OCI-LY7 (cell line): ENCODE measurements at regions not wholly inside any gene's neighbourhood (a gene's known extent, or its start where the extent isn't known, plus 50 kb on each side); places are given as distances from the start of the nearest gene placed in this dataset.
"Not testable (repeated sequence)": the region's sequence is repeated elsewhere in the genome, so short reads cannot be mapped to it uniquely, and the experiment has no call there.

Experiments
- BruUV-seq: library from RNA; stranded (reverse); fragments of 400-500 nt; replicated peaks from 2 replicates; lab custom pipeline; 2021; lab: Mats Ljungman, UMichigan
- CTCF ChIA-PET: fragments of 300-600 bp; sonication (Branson Sonifier 250); formaldehyde crosslinking; loops from one replicate; lab custom pipeline; 2022; ENCODE audit warnings: antibody characterized with exemption; ENCODE audit not compliant: unreplicated experiment; lab: Charles Lee
- POLR2A ChIA-PET: fragments of 300-600 bp; sonication (Branson Sonifier 250); formaldehyde crosslinking; loops from one replicate; lab custom pipeline; 2022; ENCODE audit warnings: antibody characterized with exemption; lab: Charles Lee
- DNase-seq: peaks from one replicate; pipeline ENCODE4 v3.0.0-alpha.2; 2015; ENCODE audit warnings: low spot score
- H2AFZ ChIP-seq: fragments of 200-600 bp; sonication (generic), shearing (Covaris generic); 2 replicates; pipeline ENCODE4 v1.6.1; 2014; ENCODE audit warnings: mild to moderate bottlenecking, antibody characterized with exemption, low read length, moderate library complexity
- H3K27ac ChIP-seq: fragments of 200-600 bp; sonication (generic); 2 replicates; pipeline ENCODE4 v1.5.1; 2014; ENCODE audit warnings: mixed run types, low read depth, mild to moderate bottlenecking, moderate library complexity, low read length, inconsistent platforms; ENCODE audit not compliant: poor library complexity, severe bottlenecking
- H3K36me3 ChIP-seq: fragments of 200-600 bp; sonication (generic); 2 replicates; pipeline ENCODE4 v1.6.1; 2014; ENCODE audit warnings: mild to moderate bottlenecking, antibody characterized with exemption, low read length, moderate library complexity, mixed read lengths; ENCODE audit not compliant: insufficient read depth
- H3K4me1 ChIP-seq: fragments of 200-600 bp; sonication (generic); 2 replicates; pipeline ENCODE4 v1.5.1; 2014; ENCODE audit warnings: mild to moderate bottlenecking, low read length; ENCODE audit not compliant: insufficient read depth, poor library complexity, severe bottlenecking
- H3K4me2 ChIP-seq: fragments of 200-600 bp; sonication (generic); 2 replicates; pipeline ENCODE4 v1.6.1; 2014; ENCODE audit warnings: mild to moderate bottlenecking, low read length
- H3K4me3 ChIP-seq: fragments of 200-600 bp; sonication (generic); 2 replicates; pipeline ENCODE4 v1.5.1; 2014; ENCODE audit warnings: mild to moderate bottlenecking, low read depth, low read length; ENCODE audit not compliant: poor library complexity, severe bottlenecking
- H3K79me2 ChIP-seq: fragments of 200-600 bp; sonication (generic); 2 replicates; pipeline ENCODE4 v1.6.1; 2016; ENCODE audit warnings: low read depth, mild to moderate bottlenecking, low read length, moderate library complexity, mixed read lengths; ENCODE audit not compliant: insufficient read depth
- H3K9me2 ChIP-seq: fragments of 200-600 bp; sonication (generic); 2 replicates; pipeline ENCODE4 v1.6.1; 2016; ENCODE audit warnings: mild to moderate bottlenecking, low read length, mixed read lengths; ENCODE audit not compliant: insufficient read depth
- H3K9me3 ChIP-seq: fragments of 200-600 bp; sonication (generic); 2 replicates; pipeline ENCODE4 v1.6.1; 2014; ENCODE audit warnings: mild to moderate bottlenecking, mixed run types, low read length, mixed read lengths
- H4K20me1 ChIP-seq: fragments of 200-600 bp; sonication (generic); 2 replicates; pipeline ENCODE4 v1.6.1; 2014; ENCODE audit warnings: mild to moderate bottlenecking, antibody characterized with exemption, low read length, moderate library complexity, mixed read lengths; ENCODE audit not compliant: insufficient read depth
- CTCF ChIP-seq: fragments of 200-600 bp; sonication (generic); conservative IDR thresholded peaks from 2 replicates; pipeline ENCODE4 v1.5.1; 2014; ENCODE audit warnings: mild to moderate bottlenecking, antibody characterized with exemption, low read length, moderate library complexity, mixed read lengths
- EZH2phosphoT487 ChIP-seq: fragments of 200-600 bp; sonication (generic); IDR thresholded peaks from 2 replicates; pipeline ENCODE4 v1.6.1; 2018; ENCODE audit warnings: low read depth, borderline replicate concordance, mild to moderate bottlenecking, mixed run types, antibody characterized with exemption, low read length, moderate library complexity, mixed read lengths
- intact Hi-C: fragments of 100-400 bp; cut with micrococcal nuclease; formaldehyde crosslinking; loops from one replicate; pipeline ENCODE4 v1.10.0; 2022; ENCODE audit not compliant: unreplicated experiment

- H3K79me2 ChIP-seq: no peaks in the 10 kb centered on the region
- H4K20me1 ChIP-seq: no peaks in the 10 kb centered on the region
- TF ChIP-seq EZH2phosphoT487 (no peak), CTCF (no peak)
- H3K4me3 ChIP-seq: no peak overlapping the region
- ChIA-PET CTCF (no interaction called here), POLR2A (interaction anchor here (0.9 to 1.2 kb wide), 3 partner anchors 10 to 416 kb away, joined by 3 to 8 read pairs (median 3); no protein-coding TSS in a partner anchor)
- H3K4me2 ChIP-seq: no peak overlapping the region
- no peaks in the 10 kb centered on the region for H3K9me2 ChIP-seq
- DNase-seq: no peak
- peaks cover 3% of the 10 kb centered on the region for H3K4me1 ChIP-seq
- intact Hi-C loops: no loop called here
- H3K27ac ChIP-seq: no peak overlapping the region
- peaks cover 19% of the 10 kb centered on the region; the same call in 1 of the 2 replicates for H3K9me3 ChIP-seq
- no peak overlapping the region for H2AFZ ChIP-seq
- BruUV-seq: no TSS peak
- peaks cover 10% of the 10 kb centered on the region; the same call in 1 of the 2 replicates for H3K36me3 ChIP-seq
These were observed 432.1 kb upstream of the ID2 start for GRCh38 chr2:8249769-8250168.

- Histone ChIP-seq H3K9me3 (peaks cover 14% of the 10 kb centered on the region; the same call in 1 of the 2 replicates), H3K36me3 (peaks cover 10% of the 10 kb centered on the region; the same call in 1 of the 2 replicates)
- H4K20me1 ChIP-seq, BruUV-seq, intact Hi-C loops, H2AFZ ChIP-seq, H3K4me2 ChIP-seq, H3K79me2 ChIP-seq, H3K4me3 ChIP-seq, H3K4me1 ChIP-seq, H3K9me2 ChIP-seq, CTCF ChIA-PET, H3K27ac ChIP-seq, DNase-seq: not testable (repeated sequence)
- POLR2A ChIA-PET: interaction anchor here (0.9 to 1.2 kb wide), 5 partner anchors 9 to 416 kb away, joined by 3 to 6 read pairs (median 3); no protein-coding TSS in a partner anchor
These were observed 431.6 kb upstream of the ID2 start for GRCh38 chr2:8250290-8250689.

GRCh38 chr2:8251291-8251690 lies 430.6 kb upstream of the ID2 start:
- TF ChIP-seq EZH2phosphoT487 (no peak), CTCF (no peak)
- H3K4me2 ChIP-seq: no peak overlapping the region
- H3K79me2 ChIP-seq: no peaks in the 10 kb centered on the region
- H3K9me3 ChIP-seq: peaks cover 4% of the 10 kb centered on the region; the same call in 1 of the 2 replicates
- no peak overlapping the region for H3K4me3 ChIP-seq
- H3K27ac ChIP-seq: no peak overlapping the region
- POLR2A ChIA-PET: interaction anchor here (0.5 to 1.2 kb wide), 5 partner anchors 10 to 240 kb away, joined by 3 to 6 read pairs (median 3); no protein-coding TSS in a partner anchor
- no peak overlapping the region for H2AFZ ChIP-seq
- intact Hi-C loops: no loop called here
- CTCF ChIA-PET: interaction anchor here (0.7 to 0.8 kb wide), 2 partner anchors 9 to 14 kb away, joined by 3 read pairs; no protein-coding TSS in a partner anchor
- peaks cover 5% of the 10 kb centered on the region for H3K4me1 ChIP-seq
- DNase-seq: no peak
- no peaks in the 10 kb centered on the region for H4K20me1 ChIP-seq
- H3K9me2 ChIP-seq: no peaks in the 10 kb centered on the region
- peaks cover 4% of the 10 kb centered on the region; the same call in 1 of the 2 replicates for H3K36me3 ChIP-seq
- BruUV-seq: no TSS peak
